ENCODE measurements at regions not wholly inside any gene's neighbourhood (a gene's known extent, or its start where the extent isn't known, plus 50 kb on each side); places are given as distances from the start of the nearest gene placed in this dataset.

GRCh38 chr12:77531912-77532311 is 298.8 kb upstream of the NAV3 start:
- peaks cover 5 to 19% of the 10 kb centered on the region in 2 donors for H3K9me3 Mint-ChIP-seq
- Histone ChIP-seq H3K9me3 (ENCODE audit: control insufficient read depth, insufficient read depth, low read length) (no peaks in the 10 kb centered on the region), H3K36me3 (ENCODE audit: control insufficient read depth, insufficient read depth, low read length) (no peaks in the 10 kb centered on the region), H3K27me3 (ENCODE audit: control insufficient read depth, insufficient read depth, low read length) (no peaks in the 10 kb centered on the region), H3K27ac (ENCODE audit: low read length) (no peak overlapping the region), H3K4me3 (ENCODE audit: low read length) (no peak overlapping the region), H3K4me1 (ENCODE audit: control insufficient read depth, insufficient read depth, low read length) (no peaks in the 10 kb centered on the region)
- DNase-seq (no peak), ATAC-seq (no peak)
- no peaks in the 10 kb centered on the region for H3K27me3 Mint-ChIP-seq (ENCODE audit: low read depth in 2 of 2)
- no peaks in the 10 kb centered on the region for H3K36me3 Mint-ChIP-seq
- H3K4me3 Mint-ChIP-seq, result no peak overlapping the region
- H3K27ac Mint-ChIP-seq, result no peak overlapping the region
- intact Hi-C loops (cut with micrococcal nuclease), result no loop called here
- H3K4me1 Mint-ChIP-seq, result no peaks in the 10 kb centered on the region
- no peak for TF ChIP-seq CTCF (IDR thresholded peaks at IDR 0.05)

GRCh38 chr12:77522247-77522646 is 308.4 kb upstream of the NAV3 start:
- Mint-ChIP-seq H3K36me3 (no peaks in the 10 kb centered on the region), H3K4me3 (no peak overlapping the region), H3K27ac (no peak overlapping the region), H3K4me1 (no peaks in the 10 kb centered on the region), H3K27me3 (ENCODE audit: low read depth in 2 of 2) (no peaks in the 10 kb centered on the region), H3K9me3 (peaks cover 20 to 22% of the 10 kb centered on the region in 2 donors)
- no CpG with 5 or more reads among the region's 1 CpG for WGBS (ENCODE audit: insufficient coverage)
- Histone ChIP-seq H3K4me1 (ENCODE audit: control insufficient read depth, insufficient read depth, low read length) (no peaks in the 10 kb centered on the region), H3K4me3 (ENCODE audit: low read length) (no peak overlapping the region), H3K27me3 (ENCODE audit: control insufficient read depth, insufficient read depth, low read length) (no peaks in the 10 kb centered on the region), H3K36me3 (ENCODE audit: control insufficient read depth, insufficient read depth, low read length) (no peaks in the 10 kb centered on the region), H3K27ac (ENCODE audit: low read length) (no peak overlapping the region), H3K9me3 (ENCODE audit: control insufficient read depth, insufficient read depth, low read length) (peaks cover 6% of the 10 kb centered on the region)
- TF ChIP-seq CTCF (IDR thresholded peaks at IDR 0.05), result no peak
- intact Hi-C loops (cut with micrococcal nuclease), result no loop called here
- ATAC-seq (no peak), DNase-seq (no peak)

- Mint-ChIP-seq H3K27ac (no peak overlapping the region), H3K4me3 (no peak overlapping the region), H3K36me3 (no peaks in the 10 kb centered on the region), H3K4me1 (no peaks in the 10 kb centered on the region), H3K9me3 (peaks cover 18 to 20% of the 10 kb centered on the region in 2 donors), H3K27me3 (ENCODE audit: low read depth in 2 of 2) (no peaks in the 10 kb centered on the region)
- H3K27ac ChIP-seq (ENCODE audit: low read length), result no peak overlapping the region
- intact Hi-C loops (cut with micrococcal nuclease), result no loop called here
- H3K4me3 ChIP-seq (ENCODE audit: low read length), result no peak overlapping the region
- H3K36me3 ChIP-seq (ENCODE audit: control insufficient read depth, insufficient read depth, low read length), result no peaks in the 10 kb centered on the region
- H3K27me3 ChIP-seq (ENCODE audit: control insufficient read depth, insufficient read depth, low read length), result no peaks in the 10 kb centered on the region
- H3K9me3 ChIP-seq (ENCODE audit: control insufficient read depth, insufficient read depth, low read length), result peaks cover 6% of the 10 kb centered on the region
- H3K4me1 ChIP-seq (ENCODE audit: control insufficient read depth, insufficient read depth, low read length), result no peaks in the 10 kb centered on the region
- DNase-seq (no peak), ATAC-seq (no peak)
- no peak for TF ChIP-seq CTCF (IDR thresholded peaks at IDR 0.05)
- WGBS (ENCODE audit: insufficient coverage), result 100% methylated on average over 1 of the region's 1 CpG
Measured at GRCh38 chr12:77521508-77522115, 309.1 kb upstream of the NAV3 start.

- no peaks in the 10 kb centered on the region for H3K4me1 ChIP-seq (ENCODE audit: control insufficient read depth, insufficient read depth, low read length)
- no peak for TF ChIP-seq CTCF (IDR thresholded peaks at IDR 0.05)
- DNase-seq (no peak), ATAC-seq (no peak)
- Mint-ChIP-seq H3K4me3 (no peak overlapping the region), H3K36me3 (no peaks in the 10 kb centered on the region), H3K27ac (no peak overlapping the region), H3K27me3 (ENCODE audit: low read depth in 2 of 2) (no peaks in the 10 kb centered on the region), H3K4me1 (no peaks in the 10 kb centered on the region), H3K9me3 (peaks cover 6 to 8% of the 10 kb centered on the region in 2 donors)
- H3K9me3 ChIP-seq (ENCODE audit: control insufficient read depth, insufficient read depth, low read length), result no peaks in the 10 kb centered on the region
- H3K27ac ChIP-seq (ENCODE audit: low read length), result no peak overlapping the region
- intact Hi-C loops (cut with micrococcal nuclease), result no loop called here
- no peaks in the 10 kb centered on the region for H3K36me3 ChIP-seq (ENCODE audit: control insufficient read depth, insufficient read depth, low read length)
- WGBS (ENCODE audit: insufficient coverage), result 97% methylated on average over 3 of the region's 3 CpGs
- no peak overlapping the region for H3K4me3 ChIP-seq (ENCODE audit: low read length)
- no peaks in the 10 kb centered on the region for H3K27me3 ChIP-seq (ENCODE audit: control insufficient read depth, insufficient read depth, low read length)
Measured at GRCh38 chr12:77514511-77514910, 316.2 kb upstream of the NAV3 start.
